Thyroid gland (tissue), 4 donors: ENCODE measurements at regions not wholly inside any gene's neighbourhood (a gene's known extent, or its start where the extent isn't known, plus 50 kb on each side); places are given as distances from the start of the nearest gene placed in this dataset.

Experiments used
- DNase-seq, 2 donors: peaks; one replicate each; pipeline ENCODE4 v3.0.0-alpha.2; 2019
- H3K27ac ChIP-seq, 3 donors: fragments of 200-600 bp; sonication (generic); 1 replicate in 2 of 3; 2 replicates in 1 of 3; pipeline ENCODE4 v1.5.1; 2016 to 2019; ENCODE audit warnings: mild to moderate bottlenecking in 1 of 3, moderate library complexity in 1 of 3
- H3K27me3 ChIP-seq: fragments of 200-600 bp; sonication (generic); one replicate; pipeline ENCODE4 v1.5.1; 2019
- H3K36me3 ChIP-seq, 2 donors: fragments of 200-600 bp; sonication (generic); one replicate each; pipeline ENCODE4 v1.5.1; 2016 to 2019
- H3K4me1 ChIP-seq, 2 donors: fragments of 200-600 bp; sonication (generic); one replicate each; pipeline ENCODE4 v1.5.1; 2017 to 2019
- H3K4me3 ChIP-seq, 3 donors: fragments of 200-600 bp; sonication (generic); replicated peaks in 1 of 3; 1 replicate in 2 of 3; 2 replicates in 1 of 3; pipeline ENCODE4 v1.5.1; 2016; ENCODE audit warnings: mild to moderate bottlenecking in 1 of 3
- H3K9me3 ChIP-seq: fragments of 200-600 bp; sonication (generic); one replicate; pipeline ENCODE4 v1.5.1; 2017
- POLR2A ChIP-seq, 2 donors: fragments of 450-650 bp; IDR thresholded peaks; one replicate each; pipeline ENCODE4 v1.6.1; 2017; ENCODE audit warnings: antibody characterized with exemption in 2 of 2, mild to moderate bottlenecking in 2 of 2, moderate library complexity in 1 of 2
- WGBS, 2 donors: methylation state at CpG; one replicate each; pipeline ENCODE4 v1.1.5; 2017; 5-methylcytosine and 5-hydroxymethylcytosine counted together
- intact Hi-C: fragments of 100-400 bp; cut with DNase I; formaldehyde crosslinking; loops from one replicate; pipeline ENCODE4 v1.15.1; 2023
- TF ChIP-seq, protein P1 (sequence below), 6 experiments: fragments of 200-600 bp in 3 of 6; fragments of 450-650 bp in 3 of 6; sonication (generic) in 3 of 6; IDR thresholded peaks; one replicate each; pipeline ENCODE4 v1.5.1; 2016 to 2019; ENCODE audit warnings: antibody characterized with exemption in 6 of 6, mild to moderate bottlenecking in 2 of 6, inconsistent platforms in 1 of 6, moderate library complexity in 1 of 6

DNA sequence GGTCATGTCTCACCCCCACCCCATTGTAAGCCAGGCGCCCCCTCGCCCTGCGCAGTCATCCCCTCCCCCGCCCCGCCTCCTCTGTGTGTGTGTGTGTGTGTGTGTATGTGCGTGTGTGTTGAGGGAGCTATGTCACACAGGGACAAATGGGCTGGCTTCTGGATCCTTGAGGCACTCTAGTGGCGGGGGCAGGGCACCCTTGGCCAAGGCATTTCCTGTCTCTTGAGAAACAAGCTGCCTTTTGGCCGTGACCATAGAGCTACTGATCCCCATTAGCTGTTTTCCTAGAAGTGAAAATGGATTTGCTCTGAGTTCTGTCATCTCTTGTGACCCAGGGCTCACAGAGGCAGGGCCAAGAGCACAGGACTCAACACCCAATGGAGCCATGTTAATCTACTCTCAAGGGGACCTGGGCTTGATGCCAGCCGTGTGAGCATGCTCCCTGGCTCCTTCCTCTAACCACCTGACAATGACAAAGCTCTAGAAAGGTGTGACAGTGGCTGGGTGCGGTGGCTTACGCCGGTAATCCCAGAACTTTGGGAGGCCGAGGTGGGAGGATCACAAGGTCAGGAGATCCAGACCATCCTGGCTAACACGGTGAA, 162.5 kb upstream of the BCOR start:
- intact Hi-C loops = loop anchor here (10.0 kb wide), 2 partner anchors 85 to 445 kb away; no protein-coding TSS in a partner anchor
- TF ChIP-seq, protein P1, sequence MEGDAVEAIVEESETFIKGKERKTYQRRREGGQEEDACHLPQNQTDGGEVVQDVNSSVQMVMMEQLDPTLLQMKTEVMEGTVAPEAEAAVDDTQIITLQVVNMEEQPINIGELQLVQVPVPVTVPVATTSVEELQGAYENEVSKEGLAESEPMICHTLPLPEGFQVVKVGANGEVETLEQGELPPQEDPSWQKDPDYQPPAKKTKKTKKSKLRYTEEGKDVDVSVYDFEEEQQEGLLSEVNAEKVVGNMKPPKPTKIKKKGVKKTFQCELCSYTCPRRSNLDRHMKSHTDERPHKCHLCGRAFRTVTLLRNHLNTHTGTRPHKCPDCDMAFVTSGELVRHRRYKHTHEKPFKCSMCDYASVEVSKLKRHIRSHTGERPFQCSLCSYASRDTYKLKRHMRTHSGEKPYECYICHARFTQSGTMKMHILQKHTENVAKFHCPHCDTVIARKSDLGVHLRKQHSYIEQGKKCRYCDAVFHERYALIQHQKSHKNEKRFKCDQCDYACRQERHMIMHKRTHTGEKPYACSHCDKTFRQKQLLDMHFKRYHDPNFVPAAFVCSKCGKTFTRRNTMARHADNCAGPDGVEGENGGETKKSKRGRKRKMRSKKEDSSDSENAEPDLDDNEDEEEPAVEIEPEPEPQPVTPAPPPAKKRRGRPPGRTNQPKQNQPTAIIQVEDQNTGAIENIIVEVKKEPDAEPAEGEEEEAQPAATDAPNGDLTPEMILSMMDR (IDR thresholded peaks at IDR 0.05) = no peak
- TF ChIP-seq POLR2A (IDR thresholded peaks at IDR 0.05) = no peak
- no peak overlapping the region for H3K4me3 ChIP-seq
- DNase-seq = peak; percentile 57 to 68
- H3K9me3 ChIP-seq = no peaks in the 10 kb centered on the region
- no peaks in the 10 kb centered on the region for H3K27me3 ChIP-seq
- H3K4me1 ChIP-seq = peaks cover 0 to 7% of the 10 kb centered on the region in 2 donors
- WGBS, 2 donors = 75% methylated on average over 6 of the region's 14 CpGs; no CpG with 5 or more reads in 1 of the 2 donors
- H3K36me3 ChIP-seq = no peaks in the 10 kb centered on the region
- H3K27ac ChIP-seq = no peak overlapping the region

DNA sequence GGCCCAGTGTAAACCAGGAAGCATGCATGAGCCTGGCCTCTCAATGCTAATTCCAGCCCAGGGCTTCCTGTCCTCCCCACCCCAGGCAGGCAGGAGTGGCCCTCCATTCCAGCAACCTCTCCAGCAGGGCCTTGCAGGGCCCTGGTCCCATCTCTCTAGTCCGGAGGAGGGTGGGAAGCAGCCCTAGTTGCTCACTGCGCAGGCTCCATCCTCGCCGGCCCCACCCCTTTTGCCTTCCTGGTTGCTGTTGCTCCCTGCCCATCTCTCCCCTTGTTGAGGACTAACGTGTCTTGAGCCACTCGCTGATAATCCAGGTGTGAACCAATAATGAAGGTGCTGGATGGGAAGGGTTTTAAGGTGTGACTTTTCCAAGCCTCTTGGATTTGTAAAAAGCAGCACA, 161.2 kb upstream of the BCOR start:
- 94 to 100% methylated on average over 5 to 6 of the region's 6 CpGs for WGBS, 2 donors
- intact Hi-C loops = no loop called here

GRCh38 chrX:40253771-40254170, 156.0 kb upstream of the BCOR start:
- intact Hi-C loops = no loop called here
- H3K4me1 ChIP-seq = no peaks in the 10 kb centered on the region

More for the DNA sequence above, 161.2 kb upstream of the BCOR start:
- no peaks in the 10 kb centered on the region for H3K36me3 ChIP-seq
- TF ChIP-seq, protein P1 (IDR thresholded peaks at IDR 0.05) = no peak
- no peak for TF ChIP-seq POLR2A (IDR thresholded peaks at IDR 0.05)
- H3K27ac ChIP-seq = no peak overlapping the region
- H3K4me1 ChIP-seq = peaks cover 0 to 7% of the 10 kb centered on the region in 2 donors
- no peaks in the 10 kb centered on the region for H3K27me3 ChIP-seq
- DNase-seq = no peak
- H3K4me3 ChIP-seq = no peak overlapping the region
- H3K9me3 ChIP-seq = no peaks in the 10 kb centered on the region

GRCh38 chrX:40249582-40249981, 151.8 kb upstream of the BCOR start:
- TF ChIP-seq, protein P1 (IDR thresholded peaks at IDR 0.05) = no peak
- no peak for TF ChIP-seq POLR2A (IDR thresholded peaks at IDR 0.05)
- Histone ChIP-seq H3K4me1 (peaks cover 4 to 5% of the 10 kb centered on the region in 2 donors), H3K27me3 (no peaks in the 10 kb centered on the region), H3K27ac (no peak overlapping the region), H3K4me3 (no peak overlapping the region), H3K36me3 (no peaks in the 10 kb centered on the region), H3K9me3 (no peaks in the 10 kb centered on the region)
- intact Hi-C loops = no loop called here
- DNase-seq = no peak
- WGBS, 2 donors = 94 to 96% methylated on average over 5 of the region's 5 CpGs

More at GRCh38 chrX:40253771-40254170, 156.0 kb upstream of the BCOR start:
- 85 to 93% methylated on average over 3 to 5 of the region's 5 CpGs for whole genome bisulfite sequencing, 2 donors
- Histone ChIP-seq H3K4me3 (no peak overlapping the region), H3K9me3 (no peaks in the 10 kb centered on the region), H3K27me3 (no peaks in the 10 kb centered on the region), H3K36me3 (no peaks in the 10 kb centered on the region), H3K27ac (no peak overlapping the region)
- DNase-seq = no peak
- TF ChIP-seq, protein P1 (IDR thresholded peaks at IDR 0.05) = no peak
- no peak for TF ChIP-seq POLR2A (IDR thresholded peaks at IDR 0.05)

DNA sequence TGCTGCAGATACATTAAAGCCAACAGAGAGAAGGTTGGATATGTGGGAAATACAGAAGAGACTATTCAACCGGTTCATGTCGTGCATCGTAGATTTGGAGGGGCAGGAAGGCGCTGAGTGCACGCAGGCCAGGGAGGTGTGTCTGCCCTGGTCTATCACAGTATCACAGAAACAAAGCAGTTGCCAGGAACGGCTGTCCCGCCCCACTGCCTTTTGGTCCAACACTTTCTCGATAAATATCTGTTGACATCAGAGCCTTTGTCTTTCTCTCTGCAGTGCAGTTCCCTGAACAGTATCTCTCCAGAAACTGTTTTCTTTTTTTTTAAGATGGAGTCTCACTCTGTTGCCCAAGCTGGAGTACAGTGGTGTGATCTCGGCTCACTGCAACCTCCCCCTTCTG, 151.1 kb upstream of the BCOR start:
- Histone ChIP-seq H3K27ac (no peak overlapping the region), H3K9me3 (no peaks in the 10 kb centered on the region), H3K4me1 (peaks cover 4 to 5% of the 10 kb centered on the region in 2 donors), H3K36me3 (no peaks in the 10 kb centered on the region), H3K4me3 (no peak overlapping the region), H3K27me3 (no peaks in the 10 kb centered on the region)
- DNase-seq = peak; percentile 14 to 21
- intact Hi-C loops = no loop called here
- TF ChIP-seq POLR2A (IDR thresholded peaks at IDR 0.05) = no peak
- TF ChIP-seq, protein P1 (IDR thresholded peaks at IDR 0.05) = no peak
- WGBS, 2 donors = 31 to 51% methylated on average over 4 to 9 of the region's 9 CpGs
